SK-N-SH treated with all-trans-retinoic acid at 6 μM for 48 hours (cell line): ENCODE measurements at regions not wholly inside any gene's neighbourhood (a gene's known extent, or its start where the extent isn't known, plus 50 kb on each side); places are given as distances from the start of the nearest gene placed in this dataset.

Source experiments
- ATAC-seq: fragments of 200-7000 bp; cut with Tn5 transposase; 3 replicates; pipeline ENCODE4 v1.9.1; 2020; ENCODE audit warnings: mild to moderate bottlenecking, moderate library complexity
- ARNTL ChIP-seq: fragments of 450-650 bp; formaldehyde crosslinking; IDR thresholded peaks from 2 replicates; pipeline ENCODE4 v1.5.0; 2020; ENCODE audit warnings: low read depth, mild to moderate bottlenecking, moderate library complexity, borderline replicate concordance
- BACH2 ChIP-seq: fragments of 250-450 bp; sonication (Bioruptor Pico); IDR thresholded peaks from 2 replicates; pipeline ENCODE4 v1.9.0; 2021; ENCODE audit warnings: mild to moderate bottlenecking, borderline replicate concordance
- ESRRG ChIP-seq: fragments of 250-450 bp; sonication (Bioruptor Pico); IDR thresholded peaks from 2 replicates; pipeline ENCODE4 v1.6.1; 2021; ENCODE audit warnings: mild to moderate bottlenecking
- GLIS3 ChIP-seq: fragments of 250-450 bp; sonication (Bioruptor Pico); IDR thresholded peaks from 2 replicates; pipeline ENCODE4 v1.5.0; 2020; ENCODE audit warnings: mild to moderate bottlenecking, moderate library complexity
- ISL1 ChIP-seq: fragments of 250-450 bp; sonication (Bioruptor Pico); IDR thresholded peaks from 2 replicates; pipeline ENCODE4 v2.1.2; 2022; ENCODE audit warnings: mild to moderate bottlenecking, moderate library complexity
- OSR1 ChIP-seq: fragments of 250-450 bp; sonication (Bioruptor Pico); IDR thresholded peaks from 2 replicates; pipeline ENCODE4 v1.8.0; 2022; ENCODE audit warnings: moderate library complexity, mild to moderate bottlenecking, inconsistent platforms
- POU6F1 ChIP-seq: fragments of 250-450 bp; sonication (Bioruptor Pico); IDR thresholded peaks from 2 replicates; pipeline ENCODE4 v1.8.0; 2021; ENCODE audit warnings: low read depth, mild to moderate bottlenecking, moderate library complexity, borderline replicate concordance
- PPARA ChIP-seq: fragments of 250-450 bp; sonication (Bioruptor Pico); IDR thresholded peaks from 2 replicates; pipeline ENCODE4 v1.5.0; 2020; ENCODE audit warnings: mild to moderate bottlenecking, borderline replicate concordance
- RARB ChIP-seq: fragments of 250-450 bp; sonication (Bioruptor Pico); IDR thresholded peaks from 2 replicates; pipeline ENCODE4 v1.8.0; 2021; ENCODE audit warnings: mild to moderate bottlenecking, moderate library complexity
- SNAI2 ChIP-seq: fragments of 250-450 bp; sonication (Bioruptor Pico); IDR thresholded peaks from 2 replicates; pipeline ENCODE4 v1.5.0; 2020; ENCODE audit warnings: mild to moderate bottlenecking, moderate library complexity
- TCF4 ChIP-seq: fragments of 250-450 bp; sonication (Bioruptor Pico); IDR thresholded peaks from 2 replicates; pipeline ENCODE4 v1.8.0; 2021; ENCODE audit warnings: mild to moderate bottlenecking, moderate library complexity, borderline replicate concordance
- TOX ChIP-seq: fragments of 250-450 bp; sonication (Bioruptor Pico); IDR thresholded peaks from 2 replicates; pipeline ENCODE4 v1.8.0; 2021; ENCODE audit warnings: mild to moderate bottlenecking, moderate library complexity, borderline replicate concordance
- ZC3H10 ChIP-seq: fragments of 250-450 bp; sonication (Bioruptor Pico); IDR thresholded peaks from 2 replicates; pipeline ENCODE4 v1.5.1; 2021; ENCODE audit warnings: mild to moderate bottlenecking, moderate library complexity
- ZFP3 ChIP-seq: fragments of 250-450 bp; sonication (Bioruptor Pico); IDR thresholded peaks from 2 replicates; pipeline ENCODE4 v1.5.0; 2020; ENCODE audit warnings: mild to moderate bottlenecking, moderate library complexity
- ZFP30 ChIP-seq: fragments of 450-650 bp; formaldehyde crosslinking; IDR thresholded peaks from 2 replicates; pipeline ENCODE4 v1.5.0; 2022; ENCODE audit warnings: mild to moderate bottlenecking, moderate library complexity
- ZNF565 ChIP-seq: fragments of 450-650 bp; formaldehyde crosslinking; conservative IDR thresholded peaks from 2 replicates; pipeline ENCODE4 v1.5.0; 2020; ENCODE audit warnings: low read depth, mild to moderate bottlenecking, moderate library complexity
- ZNF70 ChIP-seq: fragments of 450-650 bp; formaldehyde crosslinking; IDR thresholded peaks from 2 replicates; pipeline ENCODE4 v1.5.0; 2020; ENCODE audit warnings: mild to moderate bottlenecking, moderate library complexity
- ZNF8 ChIP-seq: fragments of 450-650 bp; formaldehyde crosslinking; IDR thresholded peaks from 2 replicates; pipeline ENCODE4 v1.5.0; 2020; ENCODE audit warnings: mild to moderate bottlenecking, moderate library complexity
- TF ChIP-seq, protein P1 (sequence below): fragments of 250-450 bp; sonication (Bioruptor Pico); IDR thresholded peaks from 2 replicates; pipeline ENCODE4 v1.5.1; 2020; ENCODE audit warnings: low read depth, mild to moderate bottlenecking, moderate library complexity
- TF ChIP-seq, protein P2 (sequence below): fragments of 250-450 bp; sonication (Bioruptor Pico); IDR thresholded peaks from 2 replicates; pipeline ENCODE4 v1.5.0; 2020; ENCODE audit warnings: mild to moderate bottlenecking, moderate library complexity
- TF ChIP-seq, protein P3 (sequence below): fragments of 250-450 bp; sonication (Bioruptor Pico); IDR thresholded peaks from 2 replicates; pipeline ENCODE4 v1.5.1; 2021; ENCODE audit warnings: mild to moderate bottlenecking, moderate library complexity

DNA sequence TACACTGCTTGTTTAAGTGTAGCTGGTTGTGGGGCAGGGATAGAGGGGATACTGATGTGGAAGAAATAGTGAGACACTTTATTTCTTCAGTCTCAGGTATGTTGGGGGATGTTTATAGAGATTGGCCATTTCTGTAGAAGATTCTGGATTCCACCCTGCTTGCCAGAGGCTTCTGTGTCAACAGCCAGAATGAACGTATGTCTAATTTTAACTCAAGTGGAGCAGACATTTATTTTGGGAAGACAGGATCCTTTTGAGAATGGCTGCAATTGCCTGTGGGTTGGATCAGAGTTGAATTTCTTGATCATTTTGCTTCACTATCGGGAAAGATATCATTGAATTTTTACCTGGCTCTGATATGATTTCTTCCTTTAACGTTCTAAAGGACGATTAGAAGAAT, 465.6 kb upstream of the SLC14A2 start:
- no peak for ATAC-seq
- no peak for TF ChIP-seq ZNF70 (CRISPR knock-in tag)
- TF ChIP-seq RARB (CRISPR knock-in tag), result no peak
- TF ChIP-seq BACH2, result no peak
- TF ChIP-seq, protein P1, sequence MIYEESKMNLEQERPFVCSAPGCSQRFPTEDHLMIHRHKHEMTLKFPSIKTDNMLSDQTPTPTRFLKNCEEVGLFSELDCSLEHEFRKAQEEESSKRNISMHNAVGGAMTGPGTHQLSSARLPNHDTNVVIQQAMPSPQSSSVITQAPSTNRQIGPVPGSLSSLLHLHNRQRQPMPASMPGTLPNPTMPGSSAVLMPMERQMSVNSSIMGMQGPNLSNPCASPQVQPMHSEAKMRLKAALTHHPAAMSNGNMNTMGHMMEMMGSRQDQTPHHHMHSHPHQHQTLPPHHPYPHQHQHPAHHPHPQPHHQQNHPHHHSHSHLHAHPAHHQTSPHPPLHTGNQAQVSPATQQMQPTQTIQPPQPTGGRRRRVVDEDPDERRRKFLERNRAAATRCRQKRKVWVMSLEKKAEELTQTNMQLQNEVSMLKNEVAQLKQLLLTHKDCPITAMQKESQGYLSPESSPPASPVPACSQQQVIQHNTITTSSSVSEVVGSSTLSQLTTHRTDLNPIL, result no peak
- no peak for TF ChIP-seq ZFP3 (CRISPR knock-in tag)
- TF ChIP-seq TOX (CRISPR knock-in tag), result no peak
- TF ChIP-seq ARNTL (CRISPR knock-in tag), result no peak
- TF ChIP-seq OSR1 (CRISPR knock-in tag), result no peak
- no peak for TF ChIP-seq ZNF8
- TF ChIP-seq PPARA, result no peak
- no peak for TF ChIP-seq ZFP30 (CRISPR knock-in tag)
- TF ChIP-seq, protein P2, sequence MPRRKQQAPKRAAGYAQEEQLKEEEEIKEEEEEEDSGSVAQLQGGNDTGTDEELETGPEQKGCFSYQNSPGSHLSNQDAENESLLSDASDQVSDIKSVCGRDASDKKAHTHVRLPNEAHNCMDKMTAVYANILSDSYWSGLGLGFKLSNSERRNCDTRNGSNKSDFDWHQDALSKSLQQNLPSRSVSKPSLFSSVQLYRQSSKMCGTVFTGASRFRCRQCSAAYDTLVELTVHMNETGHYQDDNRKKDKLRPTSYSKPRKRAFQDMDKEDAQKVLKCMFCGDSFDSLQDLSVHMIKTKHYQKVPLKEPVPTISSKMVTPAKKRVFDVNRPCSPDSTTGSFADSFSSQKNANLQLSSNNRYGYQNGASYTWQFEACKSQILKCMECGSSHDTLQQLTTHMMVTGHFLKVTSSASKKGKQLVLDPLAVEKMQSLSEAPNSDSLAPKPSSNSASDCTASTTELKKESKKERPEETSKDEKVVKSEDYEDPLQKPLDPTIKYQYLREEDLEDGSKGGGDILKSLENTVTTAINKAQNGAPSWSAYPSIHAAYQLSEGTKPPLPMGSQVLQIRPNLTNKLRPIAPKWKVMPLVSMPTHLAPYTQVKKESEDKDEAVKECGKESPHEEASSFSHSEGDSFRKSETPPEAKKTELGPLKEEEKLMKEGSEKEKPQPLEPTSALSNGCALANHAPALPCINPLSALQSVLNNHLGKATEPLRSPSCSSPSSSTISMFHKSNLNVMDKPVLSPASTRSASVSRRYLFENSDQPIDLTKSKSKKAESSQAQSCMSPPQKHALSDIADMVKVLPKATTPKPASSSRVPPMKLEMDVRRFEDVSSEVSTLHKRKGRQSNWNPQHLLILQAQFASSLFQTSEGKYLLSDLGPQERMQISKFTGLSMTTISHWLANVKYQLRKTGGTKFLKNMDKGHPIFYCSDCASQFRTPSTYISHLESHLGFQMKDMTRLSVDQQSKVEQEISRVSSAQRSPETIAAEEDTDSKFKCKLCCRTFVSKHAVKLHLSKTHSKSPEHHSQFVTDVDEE (CRISPR knock-in tag), result no peak
- TF ChIP-seq ZNF565 (CRISPR knock-in tag), result no peak
- TF ChIP-seq GLIS3 (CRISPR knock-in tag), result no peak
- TF ChIP-seq TCF4 (CRISPR knock-in tag), result no peak

- TF ChIP-seq, protein P1, result no peak
- TF ChIP-seq PPARA (no peak), TCF4 (CRISPR knock-in tag) (no peak), ZFP30 (CRISPR knock-in tag) (no peak), ZFP3 (CRISPR knock-in tag) (no peak), TOX (CRISPR knock-in tag) (no peak), BACH2 (no peak), POU6F1 (no peak), ZNF8 (no peak), ESRRG (CRISPR knock-in tag) (no peak), ZC3H10 (CRISPR knock-in tag) (no peak), ZNF70 (CRISPR knock-in tag) (no peak), SNAI2 (CRISPR knock-in tag) (no peak), ISL1 (no peak), OSR1 (CRISPR knock-in tag) (no peak)
- TF ChIP-seq, protein P2 (CRISPR knock-in tag), result no peak
- no peak for ATAC-seq
Measured at GRCh38 chr18:45151645-45152044, 463.6 kb upstream of the SLC14A2 start.

- no peak for ATAC-seq
- TF ChIP-seq PPARA (no peak), ISL1 (no peak), SNAI2 (CRISPR knock-in tag) (no peak), ZFP30 (CRISPR knock-in tag) (no peak), ZNF565 (CRISPR knock-in tag) (no peak), ARNTL (CRISPR knock-in tag) (no peak), ZNF8 (no peak), ZNF70 (CRISPR knock-in tag) (no peak), POU6F1 (no peak), ZC3H10 (CRISPR knock-in tag) (no peak), TCF4 (CRISPR knock-in tag) (no peak), OSR1 (CRISPR knock-in tag) (no peak), BACH2 (no peak), ESRRG (CRISPR knock-in tag) (no peak)
- TF ChIP-seq, protein P3, sequence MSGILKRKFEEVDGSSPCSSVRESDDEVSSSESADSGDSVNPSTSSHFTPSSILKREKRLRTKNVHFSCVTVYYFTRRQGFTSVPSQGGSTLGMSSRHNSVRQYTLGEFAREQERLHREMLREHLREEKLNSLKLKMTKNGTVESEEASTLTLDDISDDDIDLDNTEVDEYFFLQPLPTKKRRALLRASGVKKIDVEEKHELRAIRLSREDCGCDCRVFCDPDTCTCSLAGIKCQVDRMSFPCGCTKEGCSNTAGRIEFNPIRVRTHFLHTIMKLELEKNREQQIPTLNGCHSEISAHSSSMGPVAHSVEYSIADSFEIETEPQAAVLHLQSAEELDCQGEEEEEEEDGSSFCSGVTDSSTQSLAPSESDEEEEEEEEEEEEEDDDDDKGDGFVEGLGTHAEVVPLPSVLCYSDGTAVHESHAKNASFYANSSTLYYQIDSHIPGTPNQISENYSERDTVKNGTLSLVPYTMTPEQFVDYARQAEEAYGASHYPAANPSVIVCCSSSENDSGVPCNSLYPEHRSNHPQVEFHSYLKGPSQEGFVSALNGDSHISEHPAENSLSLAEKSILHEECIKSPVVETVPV, result no peak
- TF ChIP-seq, protein P1, result no peak
Measured at GRCh38 chr18:45155526-45155925, 459.8 kb upstream of the SLC14A2 start.
